MM.1S (cell line): ENCODE measurements at regions not wholly inside any gene's neighbourhood (a gene's known extent, or its start where the extent isn't known, plus 50 kb on each side); places are given as distances from the start of the nearest gene placed in this dataset.

ENCODE experiments used
- DNase-seq: peaks from one replicate; pipeline ENCODE4 v3.0.0-alpha.2; 2015
- H2AFZ ChIP-seq: fragments of 300-600 bp; sonication (generic); 2 replicates; pipeline ENCODE4 v1.6.0; 2016; ENCODE audit warnings: antibody characterized with exemption, low read length
- H3F3A ChIP-seq: fragments of 300-600 bp; sonication (generic); 2 replicates; pipeline ENCODE4 v1.6.1; 2016; ENCODE audit warnings: mild to moderate bottlenecking, antibody characterized with exemption, low read length, moderate library complexity, mixed read lengths; ENCODE audit not compliant: insufficient read depth
- H3K27ac ChIP-seq: fragments of 300-600 bp; sonication (generic); 2 replicates; pipeline ENCODE4 v1.5.1; 2016; ENCODE audit warnings: mild to moderate bottlenecking, low read length
- H3K27me3 ChIP-seq: fragments of 300-600 bp; sonication (generic); replicated peaks from 2 replicates; pipeline ENCODE4 v1.6.0; 2016; ENCODE audit warnings: low read length; ENCODE audit not compliant: insufficient read depth
- H3K36me3 ChIP-seq: fragments of 300-600 bp; sonication (generic); replicated peaks from 2 replicates; pipeline ENCODE4 v1.6.1; 2016; ENCODE audit warnings: mild to moderate bottlenecking, low read length, mixed read lengths; ENCODE audit not compliant: insufficient read depth
- H3K4me1 ChIP-seq: fragments of 300-600 bp; sonication (generic); 2 replicates; pipeline ENCODE4 v1.6.1; 2016; ENCODE audit warnings: low read length, mixed read lengths
- H3K4me2 ChIP-seq: fragments of 300-600 bp; sonication (generic); 2 replicates; pipeline ENCODE4 v1.6.0; 2016; ENCODE audit warnings: low read depth, low read length
- H3K4me3 ChIP-seq: fragments of 300-600 bp; sonication (generic); 2 replicates; pipeline ENCODE4 v1.5.1; 2016; ENCODE audit warnings: low read length, mixed read lengths
- H3K79me2 ChIP-seq: fragments of 300-600 bp; sonication (generic); 2 replicates; pipeline ENCODE4 v1.6.1; 2016; ENCODE audit warnings: mixed run types, low read length, mixed read lengths
- H3K9ac ChIP-seq: fragments of 300-600 bp; sonication (generic); 2 replicates; pipeline ENCODE4 v1.6.1; 2016; ENCODE audit warnings: low read length, mixed read lengths
- H3K9me2 ChIP-seq: fragments of 300-600 bp; sonication (generic); replicated peaks from 2 replicates; pipeline ENCODE4 v1.6.1; 2016; ENCODE audit warnings: mild to moderate bottlenecking, low read length, mixed read lengths; ENCODE audit not compliant: insufficient read depth
- H3K9me3 ChIP-seq: fragments of 300-600 bp; sonication (generic); replicated peaks from 2 replicates; pipeline ENCODE4 v1.6.1; 2016; ENCODE audit warnings: mild to moderate bottlenecking, low read length, mixed read lengths; ENCODE audit not compliant: insufficient read depth
- H4K20me1 ChIP-seq: fragments of 300-600 bp; sonication (generic); 2 replicates; pipeline ENCODE4 v1.6.1; 2016; ENCODE audit warnings: mild to moderate bottlenecking, low read length, moderate library complexity, mixed read lengths; ENCODE audit not compliant: insufficient read depth
- CTCF ChIP-seq: fragments of 300-600 bp; sonication (generic); IDR thresholded peaks from 2 replicates; pipeline ENCODE4 v1.5.1; 2016; ENCODE audit warnings: antibody characterized with exemption, low read length, mixed read lengths
- EZH2 ChIP-seq: fragments of 300-600 bp; sonication (generic); optimal IDR thresholded peaks from 2 replicates; pipeline ENCODE3; 2017; ENCODE audit warnings: low read depth, mild to moderate bottlenecking, antibody characterized with exemption, low read length, mixed read lengths
- EZH2phosphoT487 ChIP-seq: fragments of 300-600 bp; sonication (generic); IDR thresholded peaks from 2 replicates; pipeline ENCODE4 v1.6.1; 2018; ENCODE audit warnings: antibody characterized with exemption, low read length

- no peaks in the 10 kb centered on the region for H3K4me1 ChIP-seq
- H3K79me2 ChIP-seq: no peaks in the 10 kb centered on the region
- no peaks in the 10 kb centered on the region for H4K20me1 ChIP-seq
- no peaks in the 10 kb centered on the region for H3K36me3 ChIP-seq
- no peak overlapping the region for H3K4me3 ChIP-seq
- no peak overlapping the region for H3K9ac ChIP-seq
- H3K27ac ChIP-seq: no peak overlapping the region
- H3K27me3 ChIP-seq: no peaks in the 10 kb centered on the region
- H3F3A ChIP-seq: no peaks in the 10 kb centered on the region
- H3K9me3 ChIP-seq: no peaks in the 10 kb centered on the region
- H3K9me2 ChIP-seq: no peaks in the 10 kb centered on the region
- DNase-seq: no peak
- TF ChIP-seq EZH2phosphoT487: no peak
- TF ChIP-seq CTCF: no peak
- no peak for TF ChIP-seq EZH2
- H3K4me2 ChIP-seq: no peak overlapping the region
- no peak overlapping the region for H2AFZ ChIP-seq
Measured at GRCh38 chr12:53857666-53858065, 81.0 kb upstream of the HOXC13 start.

GRCh38 chr12:53860426-53861345 is 77.9 kb upstream of the HOXC13 start:
- Histone ChIP-seq H3F3A (no peaks in the 10 kb centered on the region), H3K9me2 (no peaks in the 10 kb centered on the region), H3K79me2 (no peaks in the 10 kb centered on the region), H2AFZ (no peak overlapping the region), H3K9ac (no peak overlapping the region), H3K27me3 (0 out of 2 replicates have a peak, but pooled peaks cover 8% of the 10 kb centered on the region), H3K36me3 (no peaks in the 10 kb centered on the region), H4K20me1 (no peaks in the 10 kb centered on the region), H3K27ac (no peak overlapping the region), H3K4me3 (no peak overlapping the region), H3K4me1 (no peaks in the 10 kb centered on the region), H3K4me2 (no peak overlapping the region), H3K9me3 (no peaks in the 10 kb centered on the region)
- no peak for DNase-seq
- TF ChIP-seq CTCF: no peak
- TF ChIP-seq EZH2: no peak

- Histone ChIP-seq H3K79me2 (no peaks in the 10 kb centered on the region), H3K27me3 (peaks cover 8% of the 10 kb centered on the region; the same call in 1 of the 2 replicates), H3K36me3 (no peaks in the 10 kb centered on the region), H3K9me3 (no peaks in the 10 kb centered on the region), H3K4me3 (no peak overlapping the region), H4K20me1 (no peaks in the 10 kb centered on the region), H3K27ac (no peak overlapping the region), H3K4me1 (no peaks in the 10 kb centered on the region), H3K9ac (no peak overlapping the region), H3K9me2 (no peaks in the 10 kb centered on the region), H3K4me2 (no peak overlapping the region), H2AFZ (no peak overlapping the region), H3F3A (no peaks in the 10 kb centered on the region)
- TF ChIP-seq EZH2 (no peak), CTCF (no peak), EZH2phosphoT487 (no peak)
- no peak for DNase-seq
Measured at GRCh38 chr12:53862206-53862605, 76.4 kb upstream of the HOXC13 start.
